ENCODE measurements at regions not wholly inside any gene's neighbourhood (a gene's known extent, or its start where the extent isn't known, plus 50 kb on each side); places are given as distances from the start of the nearest gene placed in this dataset.

DNA sequence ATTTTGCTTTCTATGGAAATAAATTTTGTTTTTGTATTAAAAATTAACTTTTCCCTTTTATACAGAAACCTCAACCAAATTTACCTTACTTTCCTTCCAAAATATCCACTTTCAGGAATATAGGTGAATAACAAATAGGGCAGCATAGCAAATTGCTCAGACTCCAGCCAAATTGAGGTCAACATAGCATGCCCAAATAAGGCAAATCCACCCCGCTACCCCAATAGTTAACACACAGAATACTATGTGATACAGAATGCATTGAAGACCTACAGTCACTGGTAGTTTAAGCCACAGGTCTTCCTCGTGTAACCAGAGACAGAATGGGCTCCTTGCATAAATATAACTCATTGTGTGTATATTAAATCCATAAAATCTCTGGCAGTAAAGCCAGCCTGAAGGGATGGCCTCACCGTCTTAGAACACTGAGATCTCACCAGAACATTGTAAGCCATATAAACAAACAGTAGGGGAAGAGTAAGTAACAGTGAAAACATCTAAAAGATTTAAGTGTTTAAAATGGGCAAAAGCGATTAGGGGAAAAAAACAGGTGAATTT lies 72.2 kb downstream of the PMAIP1 start:
- TF ChIP-seq, protein P1, sequence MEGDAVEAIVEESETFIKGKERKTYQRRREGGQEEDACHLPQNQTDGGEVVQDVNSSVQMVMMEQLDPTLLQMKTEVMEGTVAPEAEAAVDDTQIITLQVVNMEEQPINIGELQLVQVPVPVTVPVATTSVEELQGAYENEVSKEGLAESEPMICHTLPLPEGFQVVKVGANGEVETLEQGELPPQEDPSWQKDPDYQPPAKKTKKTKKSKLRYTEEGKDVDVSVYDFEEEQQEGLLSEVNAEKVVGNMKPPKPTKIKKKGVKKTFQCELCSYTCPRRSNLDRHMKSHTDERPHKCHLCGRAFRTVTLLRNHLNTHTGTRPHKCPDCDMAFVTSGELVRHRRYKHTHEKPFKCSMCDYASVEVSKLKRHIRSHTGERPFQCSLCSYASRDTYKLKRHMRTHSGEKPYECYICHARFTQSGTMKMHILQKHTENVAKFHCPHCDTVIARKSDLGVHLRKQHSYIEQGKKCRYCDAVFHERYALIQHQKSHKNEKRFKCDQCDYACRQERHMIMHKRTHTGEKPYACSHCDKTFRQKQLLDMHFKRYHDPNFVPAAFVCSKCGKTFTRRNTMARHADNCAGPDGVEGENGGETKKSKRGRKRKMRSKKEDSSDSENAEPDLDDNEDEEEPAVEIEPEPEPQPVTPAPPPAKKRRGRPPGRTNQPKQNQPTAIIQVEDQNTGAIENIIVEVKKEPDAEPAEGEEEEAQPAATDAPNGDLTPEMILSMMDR (IDR thresholded peaks at IDR 0.05; ENCODE audit: borderline replicate concordance, extremely low read depth, low read length, poor library complexity, severe bottlenecking): no peak
- TF ChIP-seq EZH2 (IDR thresholded peaks at IDR 0.05; ENCODE audit: borderline replicate concordance, low read depth, low read length, severe bottlenecking): no peak

All from DND-41 (cell line).